GM21390 (cell line): ENCODE measurements at regions not wholly inside any gene's neighbourhood (a gene's known extent, or its start where the extent isn't known, plus 50 kb on each side); places are given as distances from the start of the nearest gene placed in this dataset.
"Not testable (repeated sequence)": the region's sequence is repeated elsewhere in the genome, so short reads cannot be mapped to it uniquely, and the experiment has no call there.

ENCODE experiments used
- ATAC-seq: cut with Tn5 transposase; IDR thresholded peaks from one replicate; pipeline ENCODE4 v1.9.1; 2021; ENCODE audit not compliant: unreplicated experiment

DNA sequence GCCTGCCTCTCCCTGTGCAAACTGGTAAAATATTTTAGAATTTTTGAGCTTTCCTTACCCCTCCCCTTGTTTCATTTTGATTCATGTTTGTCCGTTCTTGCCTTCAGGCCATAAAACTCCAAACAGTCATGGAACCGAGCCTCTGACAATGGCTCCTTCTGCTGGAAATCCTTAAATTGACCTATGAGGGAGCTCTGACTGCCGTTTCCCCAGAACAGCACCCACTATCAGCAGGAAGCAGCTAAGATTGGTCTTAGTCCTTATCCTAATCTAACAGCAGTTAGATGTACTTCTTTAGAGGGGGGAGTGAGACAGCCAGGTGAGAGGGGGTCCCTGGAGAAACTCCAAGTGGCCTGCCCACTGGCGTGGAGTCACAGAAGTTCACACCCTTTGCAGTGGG lies 106.7 kb downstream of the FAM174A start:
- no peak for ATAC-seq

DNA sequence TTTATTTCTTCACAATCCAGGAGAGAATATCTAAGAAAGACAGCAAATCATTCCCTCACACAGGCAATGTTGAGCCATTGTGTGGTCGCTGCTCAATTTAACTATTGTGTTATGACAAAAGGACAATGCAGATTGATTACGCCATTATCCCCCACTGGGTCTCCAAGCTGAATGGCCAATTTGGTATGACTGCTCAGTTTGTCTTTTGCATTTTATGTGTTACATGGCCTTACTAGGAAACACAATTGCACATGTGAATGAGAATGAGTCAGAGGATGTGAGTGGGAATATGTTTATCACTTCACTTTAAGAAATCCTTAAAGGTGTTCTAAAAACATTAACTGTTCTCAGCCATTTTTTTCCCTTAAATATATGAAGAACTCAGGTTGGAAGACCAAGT lies 108.3 kb downstream of the FAM174A start:
- ATAC-seq: no peak

DNA sequence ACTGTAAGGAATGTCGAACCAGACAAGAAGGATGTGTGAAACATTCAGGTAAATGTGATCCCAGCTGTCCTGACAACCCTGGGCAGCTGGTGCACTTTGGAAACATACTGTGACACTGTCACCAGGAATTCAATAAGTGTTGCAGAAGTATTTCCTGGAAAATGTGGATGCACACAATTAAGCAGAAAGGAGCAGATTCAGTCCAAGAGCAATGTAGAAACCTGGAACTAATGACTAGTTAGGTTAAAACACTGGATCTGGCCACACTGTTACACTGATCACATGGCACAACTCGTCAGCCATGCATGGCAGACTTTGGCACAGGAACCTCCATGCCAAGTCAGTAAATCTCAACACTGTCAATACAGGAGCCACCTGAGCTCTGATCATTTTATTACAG lies 109.0 kb downstream of the FAM174A start:
- no peak for ATAC-seq

DNA sequence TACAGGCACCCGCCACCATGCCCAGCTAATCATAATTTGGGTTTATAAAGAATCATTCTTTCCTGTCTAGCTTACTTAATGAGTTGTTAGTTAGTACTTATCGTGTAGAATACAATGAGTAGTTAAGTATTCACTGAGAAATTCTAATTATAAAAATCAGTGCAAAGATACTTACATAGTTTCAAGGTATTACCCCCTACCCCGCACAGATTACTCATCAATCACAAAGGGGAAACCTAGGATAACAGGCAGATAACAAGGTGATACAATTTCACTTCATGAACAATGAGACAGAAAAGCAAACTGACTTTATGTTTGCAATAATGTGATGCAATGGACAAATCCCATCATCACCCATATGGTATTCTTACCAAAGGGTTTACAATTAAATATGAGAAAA lies 109.6 kb downstream of the FAM174A start:
- no peak for ATAC-seq

DNA sequence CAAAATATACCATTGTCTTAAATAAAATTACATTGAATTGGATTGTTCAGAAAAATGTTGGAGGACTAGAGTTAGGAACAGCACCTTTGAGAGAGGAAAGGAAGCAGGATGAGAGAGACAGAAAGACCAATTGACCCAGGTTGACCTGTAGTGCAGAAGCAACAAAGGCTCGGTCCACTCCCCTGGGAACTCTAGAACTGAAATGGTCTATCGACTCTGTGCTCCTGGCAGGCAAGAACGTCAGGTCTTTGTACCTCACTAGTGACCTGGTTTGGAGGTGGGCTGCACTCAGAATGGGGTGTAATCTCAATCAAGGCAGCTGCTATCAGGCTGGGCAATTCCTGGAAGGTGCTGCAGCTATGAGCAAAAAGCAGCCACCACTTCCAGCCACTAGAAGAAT lies 110.8 kb downstream of the FAM174A start:
- ATAC-seq: no peak

DNA sequence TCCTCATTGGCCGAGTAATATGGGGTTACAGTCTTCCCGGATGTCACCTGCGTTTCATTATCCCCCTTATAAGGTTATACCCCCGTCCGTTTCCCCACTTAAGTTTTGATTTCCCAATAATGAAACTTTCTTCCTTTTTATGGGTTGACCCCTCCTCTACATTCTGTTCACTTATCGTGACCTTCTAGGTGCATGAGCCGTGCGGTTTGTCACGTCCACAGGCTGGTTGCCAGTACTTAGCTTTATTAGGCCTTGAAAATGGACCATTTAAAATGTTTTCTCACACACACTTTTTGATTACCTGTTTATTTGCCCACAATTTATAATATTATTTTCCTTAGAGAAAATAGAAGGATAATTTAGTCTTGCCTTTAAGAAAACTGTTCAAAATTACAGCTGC lies 111.5 kb downstream of the FAM174A start:
- no peak for ATAC-seq

DNA sequence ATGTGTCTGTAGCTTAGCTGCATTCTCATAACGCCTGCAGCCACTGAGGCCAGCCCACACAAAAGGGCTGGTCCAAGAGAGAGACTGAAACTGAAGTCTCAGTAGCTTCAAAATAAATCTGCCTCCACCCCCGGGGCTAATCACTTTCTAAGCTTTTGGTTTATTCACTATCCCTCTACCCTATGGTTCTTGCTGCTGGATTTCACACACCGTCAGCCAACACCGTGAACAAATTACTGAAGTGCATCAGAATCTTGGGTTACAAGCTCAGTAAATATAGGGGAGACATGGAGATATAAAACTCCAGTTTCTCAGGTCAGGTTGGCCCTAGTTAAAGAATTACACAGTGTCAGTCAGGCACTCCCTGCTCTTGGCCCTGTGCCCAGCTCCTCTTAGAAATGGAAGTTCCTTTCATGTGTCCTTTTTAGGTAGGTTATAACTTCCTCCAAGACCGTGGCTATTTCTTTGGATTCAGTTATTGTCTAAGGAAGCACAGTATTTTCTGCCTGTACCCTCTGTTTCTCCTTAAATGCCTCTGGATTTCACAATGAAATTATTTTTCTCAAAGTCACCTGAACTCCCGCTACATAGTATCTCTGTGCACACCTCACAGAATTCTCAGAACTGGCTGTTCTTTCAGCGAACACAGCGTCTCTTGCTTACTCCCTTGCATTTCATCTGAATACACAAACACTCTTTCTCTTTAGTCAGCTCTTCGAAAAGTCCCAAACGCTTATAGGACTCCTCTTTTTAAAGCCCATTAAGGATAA lies 112.5 kb downstream of the FAM174A start:
- ATAC-seq: peak; percentile 59

DNA sequence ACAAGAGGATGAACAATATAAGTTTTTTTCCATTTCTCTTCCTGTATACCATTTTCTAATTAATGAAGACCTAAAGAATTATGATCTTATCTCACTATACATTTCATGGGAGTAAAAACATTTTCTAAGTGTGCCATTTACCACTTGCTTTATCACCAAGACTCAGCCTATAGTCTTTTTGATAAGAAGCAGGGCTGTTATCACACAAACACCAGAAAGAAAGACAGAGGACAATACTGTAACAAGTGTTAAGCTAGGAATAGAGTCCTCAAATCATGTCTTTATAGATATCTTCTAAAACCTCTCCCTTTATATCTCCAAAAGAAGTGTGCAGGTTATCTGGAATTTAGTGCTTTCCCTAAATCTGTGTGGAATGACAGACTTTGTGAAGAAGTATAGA lies 119.7 kb downstream of the FAM174A start:
- no peak for ATAC-seq

DNA sequence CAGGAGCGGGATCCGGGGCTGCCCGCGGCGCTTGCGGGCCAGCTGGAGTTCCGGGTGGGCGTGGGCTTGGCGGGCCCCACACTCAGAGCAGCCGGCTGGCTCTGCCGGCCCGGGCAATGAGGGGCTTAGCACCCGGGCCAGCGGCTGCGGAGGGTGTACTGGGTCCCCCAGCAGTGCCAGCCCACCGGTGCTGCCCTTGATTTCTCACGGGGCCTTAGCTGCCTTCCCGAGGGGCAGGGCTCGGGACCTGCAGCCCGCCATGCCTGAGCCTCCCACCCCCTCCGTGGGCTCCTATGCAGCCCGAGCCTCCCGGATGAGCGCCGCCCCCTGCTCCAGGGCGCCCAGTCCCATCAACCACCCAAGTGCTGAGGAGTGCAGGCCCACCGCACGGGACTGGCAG lies 121.6 kb downstream of the FAM174A start:
- ATAC-seq: not testable (repeated sequence)

DNA sequence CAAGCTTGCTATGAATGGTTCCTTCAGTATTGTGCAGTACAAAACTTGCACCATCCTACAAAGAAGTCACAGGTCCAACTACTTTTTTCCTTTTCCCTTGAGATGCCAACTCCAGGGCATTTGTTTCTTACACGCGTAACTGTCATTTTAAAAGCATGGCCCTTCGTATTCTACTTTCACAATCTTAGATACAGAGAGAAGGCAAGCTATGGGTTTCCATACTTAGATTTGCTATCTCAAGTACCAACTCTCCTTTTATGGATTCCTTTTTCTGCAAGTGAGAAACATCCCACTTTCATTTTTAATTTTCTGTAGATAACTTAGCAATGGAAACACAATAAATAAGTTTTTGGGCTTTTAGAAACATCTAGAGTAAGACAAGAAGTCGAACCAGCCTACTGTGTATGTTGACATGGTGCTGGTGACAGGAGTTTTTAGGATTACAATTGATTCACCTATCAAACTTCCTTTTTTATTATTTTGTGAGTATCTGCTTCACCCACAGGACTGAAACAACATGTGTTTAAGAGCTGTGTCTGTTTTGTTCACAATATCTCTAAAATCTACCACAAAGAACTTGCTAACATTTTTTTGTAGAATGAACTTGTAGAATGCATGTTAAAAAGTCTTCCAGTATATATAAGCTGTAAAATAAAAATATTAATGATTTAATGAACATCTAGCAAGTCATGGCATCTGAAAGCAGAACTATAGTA lies 124.1 kb downstream of the FAM174A start:
- no peak for ATAC-seq

DNA sequence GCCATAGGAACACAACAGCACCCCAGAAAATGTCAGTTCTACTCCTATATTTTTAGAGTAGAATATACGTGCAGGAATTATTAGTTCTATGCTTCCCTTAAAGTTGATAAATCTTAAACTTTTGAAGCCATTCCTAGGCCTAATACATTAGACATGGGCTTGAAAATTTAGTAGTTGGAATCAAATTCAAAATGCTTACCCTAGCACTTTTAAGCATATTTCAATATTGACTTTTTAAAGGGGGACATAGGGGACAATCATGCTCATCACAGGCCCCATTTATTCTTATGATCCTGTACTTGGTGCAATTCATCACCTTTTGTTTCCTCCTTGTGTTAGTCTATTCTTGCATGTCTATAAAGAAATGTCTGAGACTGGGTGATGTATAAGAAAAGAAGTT lies 129.0 kb downstream of the FAM174A start:
- ATAC-seq: no peak

DNA sequence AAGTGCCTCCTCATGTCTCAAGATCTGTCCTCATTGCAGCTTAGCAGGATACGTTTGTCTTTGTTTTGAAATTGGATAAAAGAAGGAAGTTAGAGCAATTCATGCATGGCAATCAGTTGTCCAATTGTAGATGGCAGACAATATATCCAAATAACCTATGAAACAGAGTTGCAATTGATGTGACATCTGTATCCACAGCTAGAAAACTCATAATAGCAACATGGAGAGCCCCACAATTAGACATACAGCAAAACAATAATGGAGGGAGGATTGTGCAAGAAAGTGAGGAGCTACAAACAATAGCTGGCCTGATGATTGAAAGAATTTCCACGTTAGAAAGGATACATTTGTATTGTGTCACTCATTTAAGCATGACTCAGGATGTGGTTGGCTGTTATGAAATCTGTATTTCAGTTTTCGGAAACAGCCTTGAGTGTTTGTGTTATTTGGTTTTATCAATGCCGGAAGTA lies 132.0 kb downstream of the FAM174A start:
- no peak for ATAC-seq

DNA sequence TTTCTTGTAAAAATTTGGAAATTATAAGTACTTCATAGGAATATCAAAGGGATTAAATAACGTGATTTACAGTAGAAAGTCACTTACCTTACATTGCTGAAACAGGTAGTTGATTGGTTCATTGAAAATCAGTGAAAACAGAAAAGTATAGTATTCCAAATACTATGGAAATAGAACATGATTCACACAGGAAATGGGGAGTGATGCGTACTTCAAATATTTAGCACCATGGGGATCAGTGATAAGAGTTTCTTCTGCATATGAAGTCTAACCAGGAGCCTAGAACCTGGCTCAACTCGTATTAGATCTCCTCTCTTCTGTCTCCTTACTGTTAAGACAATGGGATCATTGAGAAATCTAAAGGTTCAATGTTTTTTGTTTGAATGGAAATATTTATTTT lies 133.3 kb downstream of the FAM174A start:
- ATAC-seq: no peak

DNA sequence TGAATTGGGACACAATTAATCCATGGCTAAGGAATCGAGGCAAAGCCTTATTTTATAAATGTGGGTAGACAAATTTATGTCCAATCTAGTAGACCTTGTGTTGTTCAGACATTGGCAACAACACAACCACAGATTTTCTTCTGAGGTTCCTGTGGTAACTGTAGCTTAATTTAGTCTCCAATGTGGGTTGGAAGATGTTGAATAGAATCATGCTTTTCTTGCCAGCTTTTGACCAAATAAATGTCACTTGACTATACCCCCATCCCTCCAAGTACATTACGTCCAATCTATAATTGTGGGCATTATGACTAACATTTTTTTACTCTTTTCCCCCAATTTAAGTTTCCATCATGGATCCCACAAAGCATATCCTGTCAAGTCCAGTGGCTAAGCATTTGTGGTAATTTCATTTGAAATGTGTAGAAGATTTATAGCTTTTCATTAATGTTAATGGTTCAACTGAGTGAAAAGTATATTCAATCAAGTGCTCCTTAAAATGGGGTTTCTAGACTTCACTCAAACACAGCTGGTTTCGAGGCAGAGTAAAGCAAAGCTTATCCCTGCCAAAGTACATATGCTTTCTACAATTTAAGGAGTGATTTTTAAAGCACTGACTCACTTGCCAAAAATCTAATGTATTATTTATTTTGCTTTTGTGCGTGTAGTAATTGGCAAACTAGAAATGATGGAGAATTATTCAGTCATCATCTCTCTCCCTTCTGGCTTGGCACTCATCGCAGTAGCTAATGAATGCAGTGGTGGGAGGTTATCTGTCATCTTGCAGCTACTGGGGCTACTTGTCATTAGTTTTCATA lies 141.8 kb downstream of the FAM174A start:
- ATAC-seq: no peak

DNA sequence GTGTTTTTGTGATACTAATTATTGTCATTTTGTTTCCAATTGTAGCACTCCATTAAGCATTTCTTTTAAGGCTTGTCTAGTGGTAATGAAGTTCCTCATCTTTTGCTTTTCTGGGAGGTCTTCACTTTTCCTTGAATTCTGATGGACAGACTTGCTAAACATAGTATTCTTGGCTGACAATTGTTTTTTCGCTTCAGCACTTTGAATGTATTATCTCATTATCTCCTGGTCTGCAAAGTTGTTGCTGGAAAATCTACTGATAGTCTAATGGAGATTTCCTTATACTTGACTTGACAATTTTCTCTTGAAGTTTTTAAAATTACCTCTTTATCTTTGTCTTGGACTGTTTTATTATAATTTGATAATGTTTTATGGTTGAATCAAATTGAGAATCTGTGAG lies 147.5 kb downstream of the FAM174A start:
- no peak for ATAC-seq

DNA sequence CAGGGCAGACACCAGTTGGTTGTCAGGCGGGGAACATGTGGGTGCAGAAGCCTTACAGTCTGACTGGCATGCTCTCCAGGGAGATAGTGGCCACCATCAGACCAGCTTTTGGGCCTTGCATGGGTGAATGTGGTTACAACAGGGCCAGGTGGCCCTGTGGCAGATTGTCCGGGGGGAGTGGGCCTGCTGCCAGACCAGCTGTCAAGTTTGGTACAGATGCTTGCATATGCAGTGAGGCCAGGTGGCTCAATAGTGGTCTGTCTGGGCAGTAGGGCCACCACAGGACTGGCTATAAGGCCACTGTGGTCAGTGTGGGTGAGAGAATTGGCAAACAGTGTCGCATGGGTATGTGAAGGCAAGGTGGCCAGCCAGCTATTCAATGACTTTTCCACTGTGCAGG lies 148.7 kb downstream of the FAM174A start:
- ATAC-seq: no peak

DNA sequence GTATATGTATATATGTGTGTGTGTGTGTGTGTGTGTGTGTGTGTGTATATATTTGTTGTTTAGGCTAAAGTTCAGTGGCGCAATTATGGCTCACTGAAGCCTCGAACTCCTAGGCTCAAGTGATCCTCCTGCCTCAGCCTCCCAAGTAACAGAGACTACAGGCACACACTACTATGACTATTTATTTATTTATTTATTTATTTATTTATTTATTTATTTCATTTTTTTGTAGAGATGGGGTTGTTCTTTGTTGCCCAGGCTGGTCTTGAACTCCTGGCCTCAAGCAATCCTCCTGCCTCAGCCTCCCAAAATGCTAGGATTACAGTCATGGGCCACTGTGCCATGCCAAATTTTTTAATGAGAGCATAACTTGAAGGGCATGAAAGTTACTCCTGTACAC lies 149.9 kb downstream of the FAM174A start:
- ATAC-seq: not testable (repeated sequence)

DNA sequence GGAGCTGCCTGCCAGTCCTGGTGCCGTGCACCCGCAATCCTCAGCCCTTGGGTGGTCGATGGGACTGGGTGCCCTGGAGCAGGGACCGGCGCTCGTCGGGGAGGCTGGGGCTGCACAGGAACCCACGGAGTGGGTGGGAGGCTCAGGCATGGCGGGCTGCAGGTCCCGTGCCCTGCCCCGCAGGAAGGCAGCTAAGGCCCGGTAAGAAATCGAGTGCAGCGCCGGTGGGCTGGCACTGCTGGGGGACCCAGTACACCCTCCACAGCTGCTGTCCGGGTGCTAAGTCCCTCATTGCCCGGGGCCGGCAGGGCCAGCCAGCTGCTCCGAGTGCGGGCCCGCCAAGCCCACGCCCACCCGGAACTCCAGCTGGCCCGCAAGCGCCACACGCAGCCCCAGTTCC lies 153.7 kb downstream of the FAM174A start:
- not testable (repeated sequence) for ATAC-seq

DNA sequence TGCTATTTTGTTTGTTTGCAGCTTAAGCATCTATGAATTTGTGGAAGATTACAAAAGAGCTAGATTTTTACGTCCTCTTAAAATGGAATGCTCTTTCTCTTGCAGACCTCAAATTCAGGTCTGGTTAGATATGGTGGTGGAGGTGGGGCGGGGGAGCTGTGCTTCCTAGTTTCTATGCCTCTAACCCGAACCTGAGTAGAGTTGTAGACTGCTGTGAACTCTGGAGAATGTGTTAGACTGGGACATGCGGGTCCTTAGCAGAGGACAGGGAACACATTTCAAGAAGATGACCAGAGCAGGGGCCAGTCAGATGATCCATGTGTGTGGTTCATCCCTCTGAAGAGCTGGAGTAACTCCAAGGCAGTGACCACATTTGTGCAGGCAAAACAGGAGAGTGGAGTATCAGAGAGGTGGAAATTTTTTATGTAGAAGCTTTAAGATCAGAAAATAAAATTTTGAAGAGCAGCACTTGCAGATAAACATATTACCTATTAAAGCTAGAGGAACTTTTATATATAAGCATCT lies 154.9 kb downstream of the FAM174A start:
- no peak for ATAC-seq

DNA sequence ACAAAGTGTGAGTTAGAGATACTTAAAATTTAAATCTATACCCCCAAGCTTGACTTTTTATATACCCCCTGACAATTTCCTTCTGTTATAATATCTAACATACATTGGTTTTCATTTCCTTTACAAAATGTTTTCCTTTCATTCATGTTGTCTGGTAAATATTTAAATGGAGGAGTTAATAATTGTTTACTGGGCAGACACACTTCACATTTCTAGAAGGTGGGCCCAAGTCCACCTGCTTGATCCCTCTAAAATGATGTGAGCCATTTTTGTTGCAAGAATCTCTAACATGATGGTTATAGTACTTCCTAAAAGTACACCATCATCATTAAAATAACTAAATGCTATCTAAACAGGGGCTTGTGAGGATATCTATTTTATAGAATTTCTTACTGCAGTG lies 155.9 kb downstream of the FAM174A start:
- ATAC-seq: no peak

DNA sequence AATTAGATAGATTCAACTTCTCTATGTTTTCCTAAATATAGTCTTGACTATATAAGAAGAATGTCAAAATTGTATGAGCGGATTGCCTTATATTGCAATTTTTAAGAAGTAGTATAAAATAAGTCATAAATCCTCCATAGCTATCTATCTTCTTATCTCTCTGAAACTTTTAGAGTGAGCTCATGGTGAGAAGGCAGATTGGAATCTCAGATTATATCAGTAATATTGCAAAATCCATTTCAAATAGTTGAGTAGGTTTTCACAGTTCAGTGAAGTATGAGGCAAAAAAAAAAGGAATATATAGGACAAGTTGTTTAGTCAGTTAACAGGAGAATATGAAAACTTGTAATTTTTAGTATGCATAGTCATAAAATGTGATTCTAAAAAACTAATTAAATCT lies 156.4 kb downstream of the FAM174A start:
- ATAC-seq: no peak
